Gastroesophageal sphincter (tissue), 3 donors: ENCODE measurements at regions not wholly inside any gene's neighbourhood (a gene's known extent, or its start where the extent isn't known, plus 50 kb on each side); places are given as distances from the start of the nearest gene placed in this dataset.

Source experiments
- CTCF ChIP-seq, 4 experiments: fragments of 200-600 bp in 2 of 4; fragments of 450-650 bp in 2 of 4; sonication (generic) in 1 of 4; IDR thresholded peaks; one replicate each; pipeline ENCODE4 v1.5.1; 2017 to 2019; ENCODE audit warnings: antibody characterized with exemption in 4 of 4, mild to moderate bottlenecking in 2 of 4, moderate library complexity in 2 of 4
- EP300 ChIP-seq: sonication (generic); formaldehyde crosslinking; IDR thresholded peaks from one replicate; pipeline ENCODE4 v1.6.1; 2017; ENCODE audit warnings: antibody characterized with exemption, mild to moderate bottlenecking
- POLR2A ChIP-seq, 2 donors: fragments of 450-650 bp; IDR thresholded peaks; one replicate each; pipeline ENCODE4 v1.6.1; 2017; ENCODE audit warnings: antibody characterized with exemption in 2 of 2, mild to moderate bottlenecking in 2 of 2, moderate library complexity in 1 of 2
- POLR2AphosphoS5 ChIP-seq: sonication (generic); formaldehyde crosslinking; IDR thresholded peaks from one replicate; pipeline ENCODE4 v1.6.1; 2017; ENCODE audit warnings: antibody characterized with exemption

GRCh38 chr3:110743202-110743601 is 328.4 kb upstream of the NECTIN3 start:
- TF ChIP-seq CTCF (IDR thresholded peaks at IDR 0.05) = no peak
- no peak for TF ChIP-seq POLR2A (IDR thresholded peaks at IDR 0.05)
- TF ChIP-seq EP300 = no peak
- no peak for TF ChIP-seq POLR2AphosphoS5
